EH (cell line): ENCODE measurements at regions not wholly inside any gene's neighbourhood (a gene's known extent, or its start where the extent isn't known, plus 50 kb on each side); places are given as distances from the start of the nearest gene placed in this dataset.

ENCODE experiments used
- DNase-seq: peaks from one replicate; pipeline ENCODE4 v3.0.0-alpha.2; 2015; ENCODE audit warnings: low read depth

DNA sequence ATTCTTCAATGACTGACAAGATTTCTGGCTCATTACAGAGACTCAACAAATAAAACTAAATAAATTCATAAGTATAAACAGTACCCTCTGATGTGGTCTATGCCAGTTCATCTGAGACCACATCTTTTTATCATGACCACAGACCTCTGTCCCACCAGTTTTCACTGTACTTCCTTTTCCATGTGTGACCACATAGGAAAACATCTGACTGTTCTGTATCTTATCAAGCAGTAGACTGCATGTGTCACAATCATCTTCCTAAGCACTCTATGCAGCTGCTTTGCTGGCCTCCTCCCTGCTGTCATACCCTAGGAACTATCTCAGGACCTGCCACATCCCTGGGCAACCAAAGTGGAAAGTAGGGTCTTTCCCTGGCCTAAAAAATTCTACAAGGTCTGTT, 205.0 kb upstream of the ZNF462 start:
- no peak for DNase-seq

DNA sequence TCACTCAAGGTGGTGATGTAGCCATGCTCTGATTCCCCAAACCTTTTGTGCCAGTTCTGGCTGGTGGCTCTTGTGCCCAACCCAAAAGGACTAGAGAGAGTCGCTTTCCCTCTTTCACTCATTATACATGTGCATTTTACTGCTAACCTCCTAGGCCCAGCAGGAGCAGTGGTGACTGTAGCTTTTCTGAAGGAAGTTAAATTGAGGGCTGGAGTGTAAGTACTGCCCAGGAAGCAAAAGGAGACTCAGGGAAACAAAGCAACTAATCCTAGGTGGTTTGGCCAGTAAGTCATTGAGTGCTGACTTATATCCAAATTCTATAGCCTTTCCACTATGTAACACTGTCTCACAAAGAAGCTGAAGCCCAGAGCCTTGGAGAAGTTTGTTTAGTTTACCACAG, 194.4 kb upstream of the ZNF462 start:
- DNase-seq: no peak

DNA sequence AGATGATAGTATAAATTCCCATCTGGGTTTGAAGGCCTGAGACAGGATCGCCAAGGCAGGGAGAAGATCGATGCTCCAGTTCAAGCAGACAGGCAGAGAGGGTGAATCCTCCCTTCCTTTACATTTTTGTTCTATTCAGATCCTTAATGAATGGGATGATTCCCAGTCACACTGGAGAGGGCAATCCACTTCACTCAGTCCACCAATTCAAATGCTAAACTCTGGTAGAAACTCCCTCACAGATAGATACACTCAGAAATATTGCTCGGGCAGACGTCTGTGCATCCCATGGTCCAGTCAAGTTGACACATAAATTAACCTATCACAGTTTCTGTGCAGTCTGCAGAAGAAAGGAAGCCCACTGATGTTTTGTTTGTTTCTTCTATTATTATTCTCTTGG, 193.1 kb upstream of the ZNF462 start:
- no peak for DNase-seq

DNA sequence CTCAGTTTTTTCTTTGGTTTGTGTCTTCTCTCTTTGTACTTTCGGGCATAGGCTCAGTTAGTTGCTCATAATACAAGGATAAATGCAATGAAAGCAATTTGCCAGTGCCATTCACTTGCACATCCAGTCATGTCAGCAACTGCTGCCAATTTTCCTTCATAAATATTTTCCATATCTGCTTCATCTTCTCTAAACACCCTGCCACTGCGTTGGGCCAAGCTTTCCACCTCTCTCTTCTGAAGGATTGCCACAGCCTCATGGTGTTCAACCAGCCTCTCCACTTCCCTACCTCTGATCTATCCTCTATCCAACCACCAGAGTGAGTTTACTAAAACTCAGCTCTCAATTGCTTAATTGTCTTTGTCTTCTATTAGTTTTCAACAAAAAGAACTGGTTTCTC, 192.5 kb upstream of the ZNF462 start:
- no peak for DNase-seq

DNA sequence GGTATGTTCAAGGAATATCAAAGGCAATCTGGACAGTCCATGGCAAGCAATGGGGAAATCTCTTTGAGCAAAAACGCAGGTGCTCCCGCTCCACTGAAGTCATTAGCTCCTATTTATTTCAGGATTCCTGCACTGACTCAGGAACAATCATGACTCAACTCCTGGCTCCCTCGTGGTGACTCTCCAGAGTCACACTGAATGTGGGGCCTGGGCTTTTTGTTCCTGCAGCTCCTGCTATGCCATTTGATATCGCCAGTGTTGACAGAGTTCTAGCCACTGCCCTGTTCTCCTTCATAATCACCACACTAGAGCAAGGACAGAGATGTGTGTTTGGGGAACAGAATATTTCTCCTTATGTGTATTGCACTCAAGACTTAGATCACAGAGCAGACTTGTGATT, 187.2 kb upstream of the ZNF462 start:
- no peak for DNase-seq

DNA sequence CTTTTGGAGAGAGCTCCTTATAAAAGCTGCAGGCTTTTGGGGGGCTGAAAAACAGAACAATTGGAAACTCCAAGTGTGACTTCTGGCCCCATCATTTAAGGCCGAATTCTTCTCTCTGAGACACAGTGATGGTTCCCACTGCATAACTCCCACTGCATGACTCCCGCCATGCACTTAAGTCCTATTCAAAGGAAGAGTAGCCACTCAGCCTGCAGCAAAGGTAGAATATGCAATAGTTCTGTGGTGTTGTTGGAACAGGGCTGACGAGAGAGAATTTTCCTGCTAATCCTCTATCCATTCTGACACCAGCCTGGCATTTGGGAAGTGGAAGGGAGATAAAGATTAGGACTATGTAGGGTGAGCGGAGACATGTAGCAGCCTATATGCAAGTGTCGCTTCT, 185.6 kb upstream of the ZNF462 start:
- no peak for DNase-seq

DNA sequence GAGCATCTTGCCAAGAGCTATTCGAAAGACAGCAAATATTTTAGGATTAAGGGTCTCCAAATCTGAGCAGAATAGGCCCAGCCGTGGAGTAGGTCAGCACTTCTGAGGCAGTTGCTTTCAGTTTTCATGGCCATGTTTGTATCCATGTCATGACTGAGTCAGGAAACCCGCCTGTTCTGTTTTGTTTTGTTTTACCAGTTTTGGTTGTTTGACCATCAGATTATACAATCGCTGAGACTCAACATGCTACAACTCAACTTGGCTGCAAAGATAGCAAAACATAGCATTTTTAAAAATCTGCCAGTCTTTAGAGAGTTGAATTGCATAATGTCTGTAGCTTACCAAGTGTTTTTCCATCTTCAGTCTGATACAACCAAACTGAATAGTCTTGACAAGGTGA, 185.1 kb upstream of the ZNF462 start:
- DNase-seq: no peak

DNA sequence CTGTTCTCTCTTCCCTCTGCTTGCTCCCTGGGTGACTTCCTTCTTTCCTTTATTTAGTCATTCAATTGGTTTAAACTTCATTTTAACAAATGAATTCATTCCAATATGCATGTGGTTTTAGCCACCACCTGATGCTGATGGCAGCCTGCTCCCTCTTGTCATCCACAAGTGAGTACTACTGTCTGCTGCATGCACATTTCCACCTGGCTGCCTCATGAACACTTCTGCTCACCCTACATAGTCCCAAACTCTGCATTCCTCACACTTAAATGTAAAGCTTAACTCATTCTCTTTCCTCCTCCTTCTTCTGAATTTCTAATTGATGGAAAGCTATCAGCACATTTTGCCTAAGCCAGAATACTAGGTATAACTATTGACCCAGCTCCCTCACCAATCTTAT, 184.7 kb upstream of the ZNF462 start:
- no peak for DNase-seq

DNA sequence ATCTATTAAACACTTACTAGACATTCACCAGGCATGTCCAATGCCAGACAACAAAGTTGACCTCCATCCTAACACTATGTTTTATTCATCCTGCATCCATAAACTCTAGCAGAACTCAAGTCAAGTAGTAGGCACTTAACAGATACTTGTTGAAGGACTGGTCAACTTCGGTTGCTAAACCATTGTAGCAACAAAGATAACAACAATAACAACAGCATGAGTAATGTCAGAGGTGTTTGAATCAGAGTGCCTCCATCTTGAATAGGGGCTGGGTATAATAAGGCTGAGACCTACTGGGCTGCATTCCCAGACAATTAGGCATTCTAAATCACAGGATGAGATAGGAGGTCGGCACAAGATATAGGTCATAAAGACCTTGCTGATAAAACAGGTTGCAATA, 180.5 kb upstream of the ZNF462 start:
- DNase-seq: no peak

DNA sequence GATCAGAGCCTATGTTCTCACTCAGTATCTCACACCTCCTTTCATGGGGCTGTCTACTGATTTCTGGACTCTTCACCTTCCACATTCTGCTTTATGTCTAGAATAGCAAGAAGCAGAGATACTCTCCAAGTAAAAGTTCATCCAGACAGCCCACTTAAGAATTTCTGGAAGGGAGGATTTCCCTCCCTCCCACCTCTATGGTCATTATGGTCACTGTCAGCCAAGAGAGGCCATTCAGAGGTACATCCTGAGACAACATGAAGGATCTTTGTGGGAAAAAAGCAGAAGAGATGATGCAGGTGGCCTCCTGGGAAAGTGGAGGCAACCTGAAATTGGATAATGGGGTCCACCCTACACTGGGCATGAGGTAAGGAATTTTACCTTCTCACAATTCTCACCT, 179.5 kb upstream of the ZNF462 start:
- DNase-seq: no peak

DNA sequence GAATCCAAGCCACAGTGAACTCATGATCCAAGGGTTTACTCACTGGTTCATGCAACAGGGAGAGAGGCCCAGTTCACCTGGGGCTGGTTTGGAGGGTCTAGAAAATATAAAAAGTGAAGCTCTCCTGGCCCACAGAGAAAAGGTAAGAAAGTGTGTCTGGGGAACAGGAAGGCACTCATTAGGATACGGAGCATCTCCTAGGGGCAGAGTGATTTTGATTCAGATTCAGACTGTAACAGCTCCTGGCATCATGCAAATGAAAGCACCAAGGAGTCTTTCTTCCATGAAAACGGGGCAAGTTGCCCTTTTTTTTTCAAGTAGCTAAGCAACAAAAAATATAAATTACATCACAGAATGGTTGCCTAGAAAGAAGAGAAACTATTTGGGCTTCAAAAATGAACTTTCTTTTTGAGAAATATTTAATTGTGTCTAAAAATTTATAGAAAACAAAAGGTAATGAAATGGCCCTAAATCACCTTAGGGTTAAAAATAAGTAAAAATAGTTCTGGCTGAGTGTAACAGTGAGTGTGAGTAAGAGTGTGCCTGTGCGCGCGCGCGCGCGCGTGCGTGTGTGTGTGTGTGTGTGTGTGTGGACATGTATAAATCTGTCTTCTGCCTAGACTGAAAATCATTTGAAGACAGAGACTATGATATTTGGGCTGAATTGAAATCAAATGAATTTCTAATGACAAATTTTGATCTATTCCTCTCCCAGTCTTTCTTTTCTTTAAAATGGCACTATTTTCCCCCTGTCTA, 177.8 kb upstream of the ZNF462 start:
- DNase-seq: no peak

DNA sequence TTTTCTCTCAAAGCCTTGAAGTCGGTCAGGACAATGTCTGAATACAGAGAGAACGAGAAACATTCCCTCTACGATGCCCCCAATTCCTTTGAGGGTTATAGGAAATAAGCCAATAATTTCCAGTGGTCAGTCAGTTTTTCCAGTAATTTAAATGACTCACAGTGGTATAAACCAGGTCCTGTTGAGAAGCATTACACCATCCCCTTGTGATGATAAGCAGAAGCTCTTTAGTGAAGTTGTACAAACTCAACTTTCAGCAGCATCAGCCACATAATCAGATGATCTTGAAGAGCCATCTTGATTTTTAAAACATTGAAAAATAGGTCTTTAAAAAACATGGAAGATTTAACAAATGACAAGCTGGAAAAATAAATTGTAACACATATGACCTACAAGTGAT, 173.9 kb upstream of the ZNF462 start:
- DNase-seq: no peak

DNA sequence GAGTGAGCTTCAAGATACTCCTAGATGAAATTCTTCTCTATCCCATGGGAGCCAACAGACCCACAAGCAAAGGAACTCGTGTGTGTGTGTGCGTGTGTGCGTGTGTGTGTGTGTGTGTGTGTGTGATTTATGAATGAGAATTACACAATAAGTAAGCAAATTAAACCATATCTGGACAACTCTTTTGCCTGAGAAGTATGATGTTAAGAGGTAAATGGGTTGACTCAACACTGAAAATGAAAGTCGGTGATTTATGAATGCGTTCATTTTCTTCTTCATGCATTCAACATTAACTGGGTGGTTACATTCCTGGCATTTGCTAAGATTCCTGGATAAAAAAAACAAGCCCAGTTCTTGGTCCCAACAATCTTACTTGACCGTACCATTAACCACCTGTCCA, 171.3 kb upstream of the ZNF462 start:
- DNase-seq: no peak

DNA sequence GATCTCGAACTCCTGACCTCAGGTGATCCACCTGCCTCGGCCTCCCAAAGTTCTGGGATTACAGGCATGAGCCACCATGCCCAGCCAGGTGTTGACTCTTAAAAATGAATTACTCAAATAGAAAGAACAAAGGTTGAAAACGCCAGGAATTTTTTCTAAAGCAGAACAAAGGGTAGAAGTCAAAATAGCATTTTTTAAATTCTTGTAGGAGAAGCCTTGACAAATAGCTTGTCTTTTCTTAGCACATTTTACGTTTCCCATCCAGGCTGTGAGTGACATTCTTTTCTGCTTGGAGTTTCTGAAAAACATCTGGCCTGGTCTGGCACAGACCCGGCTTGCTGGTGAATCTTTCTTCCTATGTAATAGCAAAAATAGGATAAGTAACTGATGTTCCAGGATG, 169.4 kb upstream of the ZNF462 start:
- no peak for DNase-seq

DNA sequence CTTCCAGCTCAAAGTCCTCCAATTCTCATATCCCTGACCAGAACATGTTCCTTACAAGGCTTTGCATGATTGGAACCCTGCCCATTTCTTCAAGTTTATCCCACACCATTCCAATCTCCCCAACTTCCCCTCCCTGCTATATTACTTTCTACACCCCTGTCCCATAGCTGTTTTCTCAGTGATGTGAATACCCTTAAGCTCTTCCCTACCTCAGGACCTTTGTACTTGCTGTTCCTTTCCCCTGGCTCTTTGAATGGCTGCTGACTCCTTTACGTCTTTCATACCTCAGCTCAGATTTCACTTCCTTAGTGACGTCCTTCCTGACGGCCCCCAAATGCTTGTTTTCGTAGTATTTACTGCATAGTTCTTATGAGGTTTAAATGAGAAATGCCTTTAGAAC, 166.2 kb upstream of the ZNF462 start:
- DNase-seq: no peak

DNA sequence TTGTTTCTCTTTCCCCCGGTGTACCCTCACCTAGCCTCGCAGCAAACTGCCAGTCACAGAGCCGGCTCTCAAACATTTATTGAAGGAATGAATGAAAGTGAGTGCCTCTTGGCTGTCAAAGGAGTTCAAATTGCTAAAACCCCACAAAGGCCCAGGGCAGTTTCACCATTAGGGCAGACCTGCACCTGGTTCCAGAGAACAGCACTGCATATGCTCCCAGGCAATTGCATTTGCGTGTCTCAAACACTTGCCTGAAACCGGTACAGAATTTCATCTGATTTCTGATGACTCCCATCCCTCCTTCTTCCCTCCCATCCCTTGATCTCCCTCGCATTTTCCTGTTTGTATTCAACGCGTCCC, 165.6 kb upstream of the ZNF462 start:
- DNase-seq: no peak

DNA sequence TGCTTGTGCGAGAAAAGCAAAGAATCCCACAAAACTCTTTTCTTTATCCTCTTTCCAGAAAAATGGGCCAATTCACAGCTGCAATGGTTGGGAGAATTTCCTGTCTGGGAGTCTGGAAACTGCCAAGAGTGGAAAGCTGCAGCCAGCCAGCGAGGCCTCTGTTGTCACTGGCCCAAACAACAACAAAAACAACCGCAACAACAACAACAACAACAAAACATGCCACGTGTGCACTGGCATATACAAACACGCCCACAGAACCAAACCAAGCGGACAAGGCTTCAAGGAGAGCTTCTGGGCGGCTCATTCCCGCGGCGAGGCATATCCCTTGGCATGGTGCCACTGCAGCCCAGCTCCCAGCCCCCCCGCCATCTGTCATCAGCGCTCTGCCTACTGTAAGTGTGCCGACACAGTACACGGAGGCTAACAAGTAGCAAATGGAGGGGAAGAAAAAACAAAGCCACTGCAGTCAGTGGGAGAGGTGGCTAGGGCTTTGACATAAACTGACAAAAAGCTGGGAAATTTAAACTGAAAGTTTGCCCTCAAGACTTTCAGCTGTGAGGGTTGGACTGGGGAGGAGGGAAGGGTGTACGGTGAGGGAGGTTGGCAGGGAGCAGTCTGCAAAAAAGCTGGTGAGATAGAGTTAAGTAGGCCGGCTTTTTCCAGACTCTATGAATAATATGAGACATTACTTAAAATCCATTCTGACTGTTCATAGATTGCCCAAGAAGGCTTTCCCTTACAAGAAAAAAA, 165.0 kb upstream of the ZNF462 start:
- peak; percentile 76 for DNase-seq

DNA sequence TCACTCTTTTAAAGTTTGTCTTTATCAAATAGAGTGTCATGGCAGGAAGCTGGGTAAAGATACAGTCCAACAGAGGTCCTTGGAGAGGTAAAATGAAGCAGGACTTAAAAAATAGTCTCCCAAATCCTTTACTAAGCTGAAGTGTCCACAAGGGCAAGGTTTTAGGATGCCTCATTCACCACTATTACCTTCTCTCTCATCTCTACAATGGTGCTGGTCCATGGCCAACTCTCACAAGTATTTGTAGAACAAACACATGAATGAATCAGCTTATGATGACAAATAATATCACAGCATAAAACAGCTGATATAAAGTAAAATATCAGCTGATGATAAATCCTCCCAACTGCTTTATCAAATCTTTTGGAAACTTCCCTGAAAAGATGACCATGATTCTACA, 162.3 kb upstream of the ZNF462 start:
- no peak for DNase-seq

DNA sequence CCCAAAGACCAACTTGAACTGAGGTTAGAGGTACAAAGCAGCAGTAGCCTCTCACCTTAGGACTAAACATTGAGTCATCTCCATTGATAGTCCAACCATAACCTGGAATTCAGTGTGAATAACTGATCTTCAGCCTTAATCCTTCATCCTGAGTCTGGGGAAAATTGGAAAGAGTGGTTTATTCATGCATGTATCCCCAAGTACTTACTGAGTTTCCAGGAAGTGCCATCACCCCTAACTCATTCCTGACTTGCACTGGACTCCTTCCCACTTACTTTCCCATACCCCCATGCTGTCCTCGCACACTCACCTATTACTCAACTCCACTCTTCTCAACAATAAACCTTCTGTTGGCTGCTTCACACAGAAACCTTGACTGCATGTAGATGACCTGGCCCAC, 161.4 kb upstream of the ZNF462 start:
- DNase-seq: no peak

DNA sequence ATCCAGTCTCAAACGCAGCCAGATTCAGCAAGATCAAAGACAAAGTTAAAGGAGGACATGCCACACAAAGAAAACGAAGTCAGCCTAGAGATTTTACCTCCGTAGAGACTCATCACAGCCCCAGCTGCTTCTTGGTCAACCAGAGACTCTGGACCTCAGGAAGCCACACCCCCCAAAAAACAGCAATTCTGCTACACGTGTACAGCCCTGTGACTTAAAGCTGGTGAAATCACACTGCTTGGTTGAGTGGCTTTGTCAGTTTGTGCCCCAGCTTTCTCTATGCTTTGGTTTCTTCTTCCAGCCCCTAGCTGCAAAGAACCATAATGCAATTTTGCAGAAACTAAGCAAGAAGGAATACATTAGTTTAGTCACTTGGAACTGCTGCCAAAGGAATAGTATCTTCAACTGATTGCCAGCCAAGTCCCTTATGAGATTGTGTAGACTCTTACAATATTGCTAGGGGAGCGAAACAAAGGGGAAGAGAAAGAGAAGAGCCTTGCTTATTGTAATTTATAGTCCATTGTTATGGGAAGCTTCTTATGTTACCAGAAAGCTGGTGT, 158.8 kb upstream of the ZNF462 start:
- no peak for DNase-seq

DNA sequence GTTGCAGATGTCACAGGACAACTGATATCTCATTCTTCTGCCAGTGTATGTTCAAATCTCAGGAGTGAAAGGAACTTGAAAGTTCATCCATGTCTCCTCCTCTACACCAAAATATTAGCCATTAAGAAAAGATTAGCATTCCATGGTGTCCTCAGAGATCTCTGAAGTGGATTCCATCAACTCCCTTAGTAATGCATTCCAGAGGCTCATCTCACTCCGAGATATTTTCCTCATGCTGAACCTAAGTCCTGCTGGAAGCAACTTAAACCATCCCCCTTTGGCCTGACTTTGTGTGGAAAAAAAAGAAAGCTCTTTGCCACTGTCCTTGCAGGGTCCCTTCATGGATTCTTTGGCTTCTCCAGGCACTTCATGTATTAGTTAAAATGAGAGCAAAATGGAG, 155.7 kb upstream of the ZNF462 start:
- peak; percentile 58 for DNase-seq

DNA sequence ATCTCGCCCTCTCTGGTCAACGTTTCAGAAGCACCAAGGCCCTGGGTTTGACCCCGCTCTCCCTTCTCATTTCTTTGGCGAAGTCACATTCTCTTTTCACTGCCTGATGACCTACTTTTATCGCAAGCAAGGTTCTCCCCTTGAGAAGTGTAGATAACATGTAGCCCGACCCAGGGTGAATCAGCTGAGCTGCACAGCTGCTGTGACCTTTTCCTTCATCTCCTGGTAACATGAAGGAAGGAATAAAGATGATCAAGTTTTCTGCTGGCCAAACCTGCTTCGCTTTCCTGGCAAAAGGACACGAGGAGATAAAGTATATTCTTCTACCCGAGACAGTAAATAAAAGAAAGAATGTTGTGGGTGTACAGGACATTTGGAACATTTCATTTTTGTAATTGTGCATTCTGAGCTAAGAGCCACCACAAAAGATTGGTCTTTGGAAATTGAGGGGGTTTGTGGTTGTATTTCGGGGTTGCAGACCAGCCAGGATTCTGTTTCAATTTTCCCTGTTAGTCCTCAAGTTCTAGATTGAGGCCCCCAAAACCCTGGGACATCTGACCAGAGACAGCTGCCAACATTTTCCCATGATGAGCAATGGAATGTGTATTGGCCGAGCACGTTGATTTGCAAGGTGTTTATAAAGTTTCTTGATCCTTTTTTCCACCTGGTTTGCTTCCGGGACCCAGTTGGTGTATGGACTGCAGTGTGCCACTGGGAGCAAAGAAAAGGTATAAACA, 155.1 kb upstream of the ZNF462 start:
- DNase-seq: no peak
